AG04450 (cell line): ENCODE measurements at regions not wholly inside any gene's neighbourhood (a gene's known extent, or its start where the extent isn't known, plus 50 kb on each side); places are given as distances from the start of the nearest gene placed in this dataset.

Experiments
- CTCF ChIA-PET: fragments of 300-600, 350-600 bp; formaldehyde crosslinking; extraction: SDS; loops from one replicate; lab custom pipeline; 2022; ENCODE audit warnings: antibody characterized with exemption, inconsistent platforms; lab: Charles Lee
- POLR2A ChIA-PET: fragments of 350-600 bp; formaldehyde crosslinking; extraction: SDS; loops from one replicate; lab custom pipeline; 2021; ENCODE audit warnings: antibody characterized with exemption, inconsistent platforms; lab: Yijun Ruan, JAX
- DNase-seq: peaks from one replicate; pipeline ENCODE4 v3.0.0-alpha.2; 2011; ENCODE audit warnings: low read depth, low spot score
- H3K27ac ChIP-seq: one replicate; pipeline ENCODE4 v1.5.1; 2012; ENCODE audit warnings: low read depth, low read length, control low read depth
- H3K27me3 ChIP-seq: one replicate; pipeline ENCODE4 v1.6.0; 2012; ENCODE audit warnings: low read length; ENCODE audit not compliant: control insufficient read depth, insufficient read depth
- H3K4me3 ChIP-seq: 2 replicates; pipeline ENCODE4 v1.5.1; 2011; ENCODE audit warnings: mild to moderate bottlenecking, low read depth, low read length, control low read depth
- H3K9me3 ChIP-seq: 2 replicates; pipeline ENCODE4 v1.5.1; 2012; ENCODE audit warnings: low read length; ENCODE audit not compliant: control insufficient read depth, insufficient read depth
- CTCF ChIP-seq: IDR thresholded peaks from 2 replicates; pipeline ENCODE4 v1.5.1; 2011; ENCODE audit warnings: low read depth, low read length, control low read depth, inconsistent platforms

GRCh38 chr2:145777297-145777696, 1257.4 kb upstream of the ZEB2 start:
- H3K27ac ChIP-seq, result no peak overlapping the region
- CTCF ChIA-PET, result no interaction called here
- DNase-seq, result no peak
- H3K27me3 ChIP-seq, result no peaks in the 10 kb centered on the region
- no peak overlapping the region for H3K4me3 ChIP-seq
- H3K9me3 ChIP-seq, result no peaks in the 10 kb centered on the region
- no peak for TF ChIP-seq CTCF
- POLR2A ChIA-PET, result no interaction called here

DNA sequence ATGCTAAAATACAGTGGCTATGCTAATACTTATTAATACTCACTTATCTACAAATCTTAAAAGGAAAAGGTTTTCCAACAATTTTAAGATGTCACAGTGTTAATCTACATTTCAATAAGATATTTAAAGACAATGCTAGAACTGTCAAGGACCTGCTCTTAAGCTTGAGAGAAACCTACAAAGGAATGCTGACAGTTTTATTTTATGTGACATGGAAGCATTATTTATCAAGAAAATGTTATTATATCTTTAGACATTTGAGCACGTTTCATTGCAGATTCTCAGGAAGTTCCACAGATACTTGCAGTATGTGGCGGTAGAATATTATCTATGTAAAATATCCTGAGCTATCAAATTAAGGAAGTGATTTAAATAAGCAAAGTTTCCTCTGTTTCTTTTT, 1255.7 kb upstream of the ZEB2 start:
- TF ChIP-seq CTCF, result no peak
- no peak for DNase-seq
- no peaks in the 10 kb centered on the region for H3K27me3 ChIP-seq
- ChIA-PET POLR2A (no interaction called here), CTCF (no interaction called here)
- no peaks in the 10 kb centered on the region for H3K9me3 ChIP-seq
- no peak overlapping the region for H3K4me3 ChIP-seq
- no peak overlapping the region for H3K27ac ChIP-seq

GRCh38 chr2:145771525-145771924, 1251.6 kb upstream of the ZEB2 start:
- Histone ChIP-seq H3K4me3 (no peak overlapping the region), H3K27me3 (no peaks in the 10 kb centered on the region), H3K27ac (no peak overlapping the region), H3K9me3 (no peaks in the 10 kb centered on the region)
- no peak for TF ChIP-seq CTCF
- POLR2A ChIA-PET, result no interaction called here
- CTCF ChIA-PET, result no interaction called here
- DNase-seq, result no peak

DNA sequence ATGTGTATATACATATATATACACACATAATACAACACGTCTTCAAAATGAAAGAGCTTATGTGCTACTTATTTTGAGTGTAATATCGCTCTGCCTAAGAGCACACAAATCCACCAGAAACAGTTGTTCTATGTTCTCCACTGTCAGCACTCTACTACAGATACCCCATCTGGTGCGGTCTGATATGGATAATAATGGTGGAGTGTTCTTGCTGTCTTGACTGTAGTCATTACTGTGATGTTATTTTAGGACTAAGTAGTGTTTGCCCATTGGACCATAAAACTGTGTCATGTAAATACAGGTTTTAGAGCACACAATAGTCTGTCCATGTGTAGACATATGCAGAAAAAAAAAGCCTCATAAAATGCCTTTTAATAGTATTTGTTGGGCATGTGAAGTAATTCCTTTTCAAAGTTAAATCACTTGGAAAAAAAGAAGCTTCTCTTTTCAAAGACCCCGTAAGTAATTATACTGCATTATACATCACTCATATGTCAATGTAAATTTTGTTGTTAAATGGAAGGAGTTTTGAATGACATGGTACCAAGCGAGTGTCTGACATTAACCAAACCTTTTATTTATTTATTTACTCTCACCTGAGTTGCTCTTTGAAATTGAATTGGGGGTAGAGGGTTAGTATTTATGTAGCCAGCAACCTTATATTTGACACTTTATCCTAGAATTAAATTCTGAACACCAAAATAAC, 1249.2 kb upstream of the ZEB2 start:
- no peak for DNase-seq
- Histone ChIP-seq H3K27me3 (no peaks in the 10 kb centered on the region), H3K27ac (no peak overlapping the region), H3K4me3 (no peak overlapping the region), H3K9me3 (no peaks in the 10 kb centered on the region)
- POLR2A ChIA-PET, result no interaction called here
- CTCF ChIA-PET, result no interaction called here
- TF ChIP-seq CTCF, result no peak

DNA sequence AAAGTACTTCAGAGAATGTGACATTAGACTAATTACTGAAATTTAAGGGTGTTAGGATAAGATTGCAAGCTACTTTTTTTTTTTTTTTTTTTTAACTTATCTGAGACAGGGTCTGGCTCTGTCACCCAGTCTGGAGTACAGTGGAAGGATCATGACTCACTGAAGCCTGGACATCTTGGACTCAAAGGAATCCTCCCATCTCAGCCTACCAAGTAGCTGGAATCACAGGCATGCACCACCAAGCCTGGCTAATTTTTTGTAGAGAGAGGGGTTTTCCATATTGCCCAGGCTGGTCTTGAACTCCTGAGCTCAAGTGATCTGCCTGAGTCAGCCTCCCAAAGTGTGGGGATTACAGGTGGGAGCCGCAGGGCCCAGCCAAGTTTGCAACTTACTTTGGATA, 1246.0 kb upstream of the ZEB2 start:
- DNase-seq, result no peak
- CTCF ChIA-PET, result interaction anchor here (0.6 to 0.7 kb wide), 2 partner anchors 306 to 759 kb away, joined by 4 to 6 read pairs; no protein-coding TSS in a partner anchor
- POLR2A ChIA-PET, result no interaction called here
- H3K27ac ChIP-seq, result no peak overlapping the region
- H3K27me3 ChIP-seq, result no peaks in the 10 kb centered on the region
- TF ChIP-seq CTCF, result no peak
- H3K4me3 ChIP-seq, result no peak overlapping the region
- no peaks in the 10 kb centered on the region for H3K9me3 ChIP-seq
